Stimulated activated CD4-positive, alpha-beta T cell treated with anti-CD3 and anti-CD28 coated beads, Interleukin-12 subunit alpha, Interleukin-12 subunit beta, amount 100 ng/mL, for 48 hours (primary cell): ENCODE measurements at regions not wholly inside any gene's neighbourhood (a gene's known extent, or its start where the extent isn't known, plus 50 kb on each side); places are given as distances from the start of the nearest gene placed in this dataset.

Source experiments
- DNase-seq, 3 donors: peaks; one replicate each; pipeline ENCODE4 v3.0.0-alpha.2; 2020; ENCODE audit warnings: low read depth in 2 of 3, low spot score in 1 of 3

- no peak for DNase-seq
These were observed 284.3 kb downstream of the GAS1 start for GRCh38 chr9:86662890-86663468.

- no peak for DNase-seq
These were observed 287.0 kb downstream of the GAS1 start for GRCh38 chr9:86660146-86660943.

DNA sequence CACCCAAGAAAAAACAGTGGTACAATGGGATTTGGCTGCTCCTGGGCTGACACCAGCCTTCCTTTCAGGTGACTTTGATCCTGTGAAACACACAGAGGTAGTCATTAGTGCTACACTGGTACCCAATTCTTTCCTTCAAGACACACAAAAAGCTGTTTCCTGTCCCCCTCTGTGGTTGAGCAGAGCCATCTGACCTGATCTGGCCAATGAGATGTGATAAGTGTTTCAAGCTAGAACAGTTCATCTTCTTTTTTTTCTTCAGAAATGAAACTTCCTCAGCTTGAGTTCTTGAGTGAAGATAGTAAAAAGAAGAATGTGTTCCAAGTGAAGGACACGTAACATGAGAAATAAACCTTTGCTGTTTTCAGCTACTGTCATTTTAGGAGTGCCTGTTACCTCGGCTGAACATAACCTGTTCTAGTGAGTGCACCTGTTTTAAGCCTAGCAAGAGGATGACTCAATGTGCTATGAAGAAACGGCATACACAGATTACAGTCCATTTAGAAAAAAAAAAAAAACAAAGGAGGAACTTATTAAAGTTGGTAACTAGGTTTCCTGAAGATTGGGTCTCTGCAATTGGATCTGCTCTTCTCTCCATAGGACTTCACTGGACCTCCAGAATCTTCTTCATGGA lies 287.8 kb downstream of the GAS1 start:
- DNase-seq, result no peak

- DNase-seq, result no peak
These were observed 292.2 kb downstream of the GAS1 start for GRCh38 chr9:86655147-86655546.

- no peak for DNase-seq
These were observed 293.8 kb downstream of the GAS1 start for GRCh38 chr9:86653466-86653865.

DNA sequence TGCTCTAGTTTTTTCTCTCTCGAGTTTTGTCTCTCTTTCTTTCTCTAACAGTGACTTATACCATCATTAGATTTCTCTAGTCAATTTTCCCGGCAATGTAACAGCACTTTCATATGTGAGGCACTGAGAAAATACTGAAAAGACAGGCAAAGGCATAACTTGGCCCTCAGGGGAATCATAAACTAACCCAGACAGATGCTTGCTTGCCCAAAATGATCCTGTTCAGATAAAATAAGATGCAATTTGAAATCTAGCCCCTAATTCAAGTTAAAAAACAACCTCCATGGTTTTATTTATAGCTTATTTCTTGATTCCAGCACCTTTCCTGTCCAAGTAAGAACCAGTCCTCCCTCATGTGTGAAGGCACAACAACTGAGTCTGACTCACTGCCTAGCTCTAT lies 294.6 kb downstream of the GAS1 start:
- no peak for DNase-seq

- no peak for DNase-seq
These were observed 295.7 kb upstream of the TUT7 start for GRCh38 chr9:86649913-86650312.

GRCh38 chr9:86648828-86649170 lies 294.6 kb upstream of the TUT7 start:
- DNase-seq, result no peak

DNA sequence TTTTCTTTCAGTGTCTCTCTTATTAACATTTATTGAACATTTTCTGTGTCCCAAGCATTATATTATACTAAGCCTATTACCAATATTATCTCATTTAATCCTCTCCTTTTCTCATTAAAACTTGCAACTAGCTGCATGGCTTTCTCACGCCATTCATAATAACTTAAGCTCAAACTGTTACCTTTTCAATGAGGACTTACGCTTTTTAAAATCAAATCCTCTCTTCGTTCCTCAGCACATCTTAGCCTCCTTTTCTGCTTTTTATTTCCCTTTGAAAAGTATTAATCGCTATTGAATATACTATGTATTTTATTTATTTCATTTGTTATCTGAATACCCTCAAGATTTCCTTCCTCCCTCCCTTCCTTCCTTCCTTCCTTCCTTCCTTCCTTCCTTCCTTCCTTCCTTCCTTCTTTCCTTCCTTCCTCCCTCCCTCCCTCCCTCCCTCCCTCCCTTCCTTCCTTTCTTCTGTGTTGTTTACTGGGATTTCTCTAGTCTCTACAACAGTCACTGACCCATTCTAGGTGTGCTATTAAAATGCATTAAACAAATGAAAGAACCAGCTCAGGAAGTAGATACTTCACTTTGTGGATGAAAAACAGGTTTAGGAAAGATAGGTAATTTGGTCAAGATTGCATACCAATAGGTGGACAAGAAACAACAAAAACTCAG lies 294.1 kb upstream of the TUT7 start:
- no peak for DNase-seq

GRCh38 chr9:86645303-86645702 lies 291.1 kb upstream of the TUT7 start:
- no peak for DNase-seq

DNA sequence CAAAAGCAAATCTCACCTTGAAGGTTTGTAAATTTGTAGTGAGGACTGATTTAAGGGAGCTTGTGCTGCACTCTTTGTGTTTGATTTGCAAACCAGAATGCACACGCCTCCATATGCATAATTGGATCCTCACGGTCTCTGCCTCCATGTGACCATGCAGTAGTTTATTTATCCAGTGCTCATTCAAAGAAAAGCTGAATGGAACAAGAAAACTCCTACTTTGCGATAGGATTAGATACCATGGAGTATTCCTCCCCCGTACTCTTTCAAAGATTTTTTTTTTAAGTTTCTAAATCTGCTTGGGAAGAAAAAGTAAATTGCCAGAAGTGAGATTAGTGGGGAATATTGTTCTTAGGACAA lies 290.4 kb upstream of the TUT7 start:
- DNase-seq, result no peak

- no peak for DNase-seq
These were observed 289.9 kb upstream of the TUT7 start for GRCh38 chr9:86643946-86644674.

- no peak for DNase-seq
These were observed 288.5 kb upstream of the TUT7 start for GRCh38 chr9:86642721-86643120.

DNA sequence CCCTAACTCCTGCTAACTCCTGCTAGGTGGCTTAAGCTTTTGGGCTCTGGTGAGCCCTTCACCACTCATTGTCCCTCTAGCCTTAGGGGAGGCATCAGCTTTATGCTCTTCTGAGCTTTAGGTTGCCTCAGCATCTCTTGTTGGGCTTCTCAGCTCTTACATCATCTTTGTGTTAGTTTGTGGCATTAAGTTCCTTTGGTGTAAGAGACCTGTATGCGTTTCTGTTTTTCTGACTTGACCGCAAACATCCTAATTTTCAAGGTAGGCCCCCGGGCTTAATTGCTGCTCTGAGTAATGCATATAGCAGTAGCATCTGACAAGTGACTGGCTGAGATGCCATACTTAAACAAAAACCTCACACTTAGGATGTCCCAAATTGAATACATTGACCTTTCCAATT lies 287.8 kb upstream of the TUT7 start:
- DNase-seq, result no peak

DNA sequence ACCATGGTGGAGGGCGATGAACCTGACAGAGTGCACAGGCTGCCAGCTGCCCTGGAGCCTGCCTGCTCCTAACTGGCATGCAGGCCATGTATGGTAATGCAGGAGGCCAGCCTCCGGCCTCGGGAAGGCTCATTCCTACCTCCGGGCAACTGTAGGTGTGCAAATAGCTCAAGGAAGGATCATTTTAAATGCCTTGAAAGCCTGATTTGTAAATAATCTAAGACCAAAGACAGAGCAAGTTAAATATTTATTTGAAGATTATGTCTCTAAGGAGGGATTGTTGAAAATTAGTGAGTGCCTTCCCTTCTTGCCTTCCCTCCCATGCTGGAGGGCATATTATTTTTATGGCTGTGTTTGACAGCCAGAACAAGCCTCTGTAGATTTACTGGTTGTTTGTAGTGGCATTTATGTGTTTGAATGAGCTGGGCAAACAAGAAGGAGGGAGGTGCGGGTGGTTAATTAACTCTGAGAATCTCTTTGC lies 285.7 kb upstream of the TUT7 start:
- no peak for DNase-seq

DNA sequence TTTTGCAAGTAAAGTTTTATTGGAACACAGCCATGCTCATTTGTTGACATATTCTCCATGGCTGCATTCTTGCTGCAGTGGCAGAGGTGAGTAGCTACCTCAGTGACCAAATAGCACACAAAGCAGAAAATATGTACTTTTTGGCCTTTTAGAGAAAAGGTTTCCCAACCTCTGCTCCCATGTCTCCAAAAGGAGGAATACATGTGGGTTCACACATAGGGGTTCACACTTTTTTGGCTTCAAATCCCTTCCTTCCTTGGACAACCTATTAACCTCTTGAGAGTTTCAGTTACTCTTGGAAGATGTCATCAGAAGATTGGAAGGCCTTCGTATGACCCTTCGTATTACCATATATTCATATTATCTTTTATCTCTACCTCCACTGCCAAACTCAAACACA lies 285.1 kb upstream of the TUT7 start:
- no peak for DNase-seq

DNA sequence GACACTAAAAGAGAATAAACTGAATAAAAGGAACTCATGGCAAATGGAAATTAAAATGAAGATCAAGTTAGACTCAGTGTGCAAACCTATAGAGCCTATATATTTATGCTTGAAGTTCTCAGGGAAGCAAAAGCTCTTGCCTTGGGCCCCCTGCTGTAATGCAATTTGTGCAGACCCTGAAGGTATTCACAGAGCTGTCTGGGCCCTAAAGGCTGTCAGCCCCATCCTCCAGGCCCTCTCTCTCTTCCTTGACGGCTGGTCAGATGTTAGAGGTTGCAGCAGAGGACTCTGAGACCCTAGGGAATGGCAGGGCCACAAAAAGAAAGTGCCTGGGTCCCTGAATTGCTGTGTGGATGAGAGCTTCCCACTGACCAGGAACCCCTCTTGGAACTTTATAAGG lies 283.9 kb upstream of the TUT7 start:
- no peak for DNase-seq

DNA sequence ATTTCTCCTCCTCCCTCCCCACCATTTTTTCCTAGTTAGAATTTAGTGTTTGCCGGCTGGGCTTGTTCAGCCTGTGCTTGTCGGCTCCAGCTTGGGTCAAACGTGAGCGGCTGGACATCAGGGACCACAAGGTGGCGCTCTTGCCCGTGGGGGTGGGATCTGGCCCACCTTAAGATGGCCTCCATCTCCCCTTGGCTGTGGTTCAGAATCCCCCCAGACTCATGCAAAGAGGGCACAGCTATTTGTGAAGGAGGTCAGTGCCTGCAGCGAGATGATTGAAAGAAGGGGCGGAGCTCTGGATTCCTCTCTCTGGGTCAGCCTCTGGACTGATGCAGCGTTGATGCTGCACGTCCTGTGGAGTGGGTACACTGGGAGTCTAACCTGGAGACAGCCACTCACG lies 283.3 kb upstream of the TUT7 start:
- DNase-seq, result no peak

- no peak for DNase-seq
These were observed 282.3 kb upstream of the TUT7 start for GRCh38 chr9:86636519-86636918.

DNA sequence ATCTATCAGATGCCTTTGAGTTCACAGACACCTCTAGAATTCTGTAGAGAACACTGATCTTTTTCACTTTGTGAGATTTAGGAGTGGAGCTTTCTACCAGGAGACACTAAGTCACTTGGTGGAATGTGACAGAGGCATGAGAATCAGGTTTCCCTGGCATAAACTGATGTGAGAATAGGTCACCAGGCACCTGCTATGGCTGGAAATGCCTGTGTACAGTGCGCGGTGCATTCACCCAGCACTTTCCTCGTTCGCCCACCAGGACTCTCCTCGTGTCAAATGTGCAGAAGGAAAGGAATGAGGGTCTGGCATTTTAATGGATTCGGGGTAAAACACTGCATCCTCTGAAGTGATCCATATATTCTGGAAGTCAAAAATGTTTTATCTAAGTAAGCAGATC lies 281.8 kb upstream of the TUT7 start:
- no peak for DNase-seq

- DNase-seq, result no peak
These were observed 280.3 kb upstream of the TUT7 start for GRCh38 chr9:86634501-86634900.
